H1 (cell line): ENCODE measurements at regions not wholly inside any gene's neighbourhood (a gene's known extent, or its start where the extent isn't known, plus 50 kb on each side); places are given as distances from the start of the nearest gene placed in this dataset.

ENCODE experiments used
- ATF2 ChIP-seq: IDR thresholded peaks from 2 replicates; pipeline ENCODE4 v1.6.1; 2012; ENCODE audit warnings: low read length, inconsistent platforms

- no peak for TF ChIP-seq ATF2
These were observed 502.1 kb upstream of the IGFBP7 start (continued) for GRCh38 chr4:57612279-57612678.
